ENCODE measurements at regions not wholly inside any gene's neighbourhood (a gene's known extent, or its start where the extent isn't known, plus 50 kb on each side); places are given as distances from the start of the nearest gene placed in this dataset.

DNA sequence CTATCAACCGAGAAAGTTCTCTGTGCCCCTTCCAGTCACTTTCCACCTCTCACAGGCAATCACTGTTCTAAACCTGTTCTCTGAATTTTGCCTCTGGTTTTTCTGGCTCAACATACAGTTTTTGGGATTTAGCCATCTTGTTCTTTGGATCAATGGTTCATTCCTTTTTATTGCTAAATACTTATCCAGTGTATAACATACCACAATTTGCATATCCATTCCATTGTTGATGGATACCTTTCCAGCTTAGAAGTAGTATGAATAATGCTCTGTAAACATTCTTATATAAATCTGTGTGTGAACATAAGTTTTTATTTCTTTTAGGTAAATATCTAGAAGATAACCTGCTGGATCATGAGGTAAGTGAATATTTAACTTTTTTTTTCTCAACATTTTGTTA, 87.8 kb upstream of the FNDC3B start:
- no peaks in the 10 kb centered on the region for H3K9me3 ChIP-seq
- H3K27ac ChIP-seq: no peak overlapping the region
- WGBS, 2 donors: 67 to 69% methylated on average over 1 of the region's 1 CpG
- H3K4me1 ChIP-seq: peaks cover 0 to 10% (median 7%) of the 10 kb centered on the region in 3 donors
- no peak for DNase-seq
- intact Hi-C loops (cut with DNase I): no loop called here
- TF ChIP-seq POLR2A (IDR thresholded peaks at IDR 0.05): no peak
- TF ChIP-seq, protein P1, sequence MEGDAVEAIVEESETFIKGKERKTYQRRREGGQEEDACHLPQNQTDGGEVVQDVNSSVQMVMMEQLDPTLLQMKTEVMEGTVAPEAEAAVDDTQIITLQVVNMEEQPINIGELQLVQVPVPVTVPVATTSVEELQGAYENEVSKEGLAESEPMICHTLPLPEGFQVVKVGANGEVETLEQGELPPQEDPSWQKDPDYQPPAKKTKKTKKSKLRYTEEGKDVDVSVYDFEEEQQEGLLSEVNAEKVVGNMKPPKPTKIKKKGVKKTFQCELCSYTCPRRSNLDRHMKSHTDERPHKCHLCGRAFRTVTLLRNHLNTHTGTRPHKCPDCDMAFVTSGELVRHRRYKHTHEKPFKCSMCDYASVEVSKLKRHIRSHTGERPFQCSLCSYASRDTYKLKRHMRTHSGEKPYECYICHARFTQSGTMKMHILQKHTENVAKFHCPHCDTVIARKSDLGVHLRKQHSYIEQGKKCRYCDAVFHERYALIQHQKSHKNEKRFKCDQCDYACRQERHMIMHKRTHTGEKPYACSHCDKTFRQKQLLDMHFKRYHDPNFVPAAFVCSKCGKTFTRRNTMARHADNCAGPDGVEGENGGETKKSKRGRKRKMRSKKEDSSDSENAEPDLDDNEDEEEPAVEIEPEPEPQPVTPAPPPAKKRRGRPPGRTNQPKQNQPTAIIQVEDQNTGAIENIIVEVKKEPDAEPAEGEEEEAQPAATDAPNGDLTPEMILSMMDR (IDR thresholded peaks at IDR 0.05): no peak
- no peak overlapping the region for H3K4me3 ChIP-seq
- no peaks in the 10 kb centered on the region for H3K36me3 ChIP-seq
- no peaks in the 10 kb centered on the region for H3K27me3 ChIP-seq

DNA sequence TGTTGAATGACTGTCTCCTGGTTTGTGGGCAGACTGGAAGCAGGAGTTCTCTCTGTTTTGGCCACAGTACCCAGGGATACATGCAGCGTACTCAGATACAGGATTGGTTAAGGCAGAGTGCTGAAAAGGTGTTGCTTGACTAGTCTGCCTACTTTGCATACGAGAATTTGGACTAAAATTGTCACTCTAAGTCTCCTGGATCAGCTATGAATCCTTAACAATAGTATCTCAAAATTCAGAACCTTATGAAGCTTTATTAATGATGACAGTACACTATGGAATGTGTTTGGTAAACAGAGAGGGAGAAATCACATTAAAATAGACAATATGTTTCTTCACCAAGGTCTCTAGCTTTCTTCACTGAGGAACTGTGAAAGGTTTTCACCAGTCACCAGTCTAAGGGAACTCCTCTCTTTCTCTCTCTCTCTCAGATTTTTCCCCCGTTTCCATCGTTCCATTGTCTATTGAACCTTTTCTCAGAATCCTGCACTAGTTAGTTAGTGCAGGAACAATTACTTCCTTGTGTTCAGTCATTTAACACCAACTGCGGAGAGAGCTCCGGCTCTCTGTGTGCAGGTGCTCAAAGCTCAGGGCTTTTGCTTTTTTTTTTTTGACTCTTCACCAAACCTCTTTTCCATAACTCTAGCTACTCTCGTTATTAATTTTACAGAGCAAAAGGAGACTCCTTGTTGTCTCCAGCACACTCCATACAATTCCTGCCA, 85.9 kb upstream of the FNDC3B start:
- Histone ChIP-seq H3K4me3 (no peak overlapping the region), H3K9me3 (no peaks in the 10 kb centered on the region), H3K27ac (no peak overlapping the region), H3K4me1 (peaks cover 0 to 10% (median 7%) of the 10 kb centered on the region in 3 donors), H3K36me3 (no peaks in the 10 kb centered on the region), H3K27me3 (no peaks in the 10 kb centered on the region)
- WGBS, 2 donors: 50 to 75% methylated on average over 7 of the region's 7 CpGs
- no peak for DNase-seq
- no peak for TF ChIP-seq POLR2A (IDR thresholded peaks at IDR 0.05)
- TF ChIP-seq, protein P1 (IDR thresholded peaks at IDR 0.05): no peak
- intact Hi-C loops (cut with DNase I): no loop called here

DNA sequence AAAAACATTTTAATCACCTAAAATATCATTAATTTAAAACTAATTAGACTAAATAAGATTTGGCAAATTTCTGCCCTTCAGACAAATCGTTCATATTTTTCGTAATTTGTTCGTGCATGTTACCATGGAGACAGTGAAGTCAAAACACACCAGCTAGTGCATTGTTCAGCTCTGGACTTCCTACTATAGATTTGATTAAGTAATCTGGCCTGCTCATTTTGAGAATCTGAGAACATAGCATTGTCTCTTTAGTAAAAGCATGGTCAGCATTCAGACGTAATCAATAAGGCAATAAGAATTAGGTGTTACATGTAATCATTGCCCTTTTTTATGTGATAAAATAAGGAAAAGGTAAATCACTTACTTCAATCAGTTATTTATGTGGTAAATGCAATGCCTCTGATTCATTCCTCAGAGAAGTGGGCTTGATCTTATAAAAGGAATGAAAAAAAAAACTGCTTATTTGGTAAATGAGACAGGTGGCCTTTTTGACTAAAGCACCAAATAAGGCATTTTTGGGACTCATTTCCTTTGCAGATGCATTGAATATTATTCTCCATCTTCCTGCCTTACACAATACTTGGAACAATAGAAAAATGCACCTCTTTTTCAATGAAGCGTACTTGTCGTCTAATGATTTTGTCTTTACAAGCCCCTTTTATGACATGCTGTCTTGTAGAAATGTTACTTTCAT, 84.5 kb upstream of the FNDC3B start:
- DNase-seq: no peak
- Histone ChIP-seq H3K4me3 (no peak overlapping the region), H3K9me3 (no peaks in the 10 kb centered on the region), H3K4me1 (peaks cover 0 to 10% (median 7%) of the 10 kb centered on the region in 3 donors), H3K27me3 (no peaks in the 10 kb centered on the region), H3K27ac (no peak overlapping the region), H3K36me3 (no peaks in the 10 kb centered on the region)
- TF ChIP-seq, protein P1 (IDR thresholded peaks at IDR 0.05): no peak
- TF ChIP-seq POLR2A (IDR thresholded peaks at IDR 0.05): no peak
- intact Hi-C loops (cut with DNase I): no loop called here
- 27 to 38% methylated on average over 6 of the region's 6 CpGs for WGBS, 2 donors

DNA sequence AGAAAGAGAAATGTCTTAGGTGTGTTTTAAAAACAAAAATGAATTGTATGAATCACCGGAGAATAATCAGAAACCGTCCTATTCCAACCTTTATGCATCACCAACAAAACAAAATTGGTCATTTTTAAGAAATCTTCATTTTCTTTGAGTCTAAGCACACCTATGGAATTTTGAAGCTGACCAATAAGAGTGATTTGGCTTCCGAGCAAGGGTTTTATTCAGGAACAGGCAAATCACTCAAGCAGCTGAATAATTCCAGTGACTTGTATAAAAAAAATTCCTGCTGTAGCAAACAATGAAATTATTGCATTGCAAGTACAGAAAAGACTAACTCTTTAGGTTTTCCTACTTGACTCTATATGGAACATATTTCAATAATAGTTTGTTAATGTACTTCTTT, 83.8 kb upstream of the FNDC3B start:
- intact Hi-C loops (cut with DNase I): no loop called here
- TF ChIP-seq, protein P1 (IDR thresholded peaks at IDR 0.05): no peak
- TF ChIP-seq POLR2A (IDR thresholded peaks at IDR 0.05): no peak
- DNase-seq: no peak
- H3K36me3 ChIP-seq: no peaks in the 10 kb centered on the region
- H3K4me1 ChIP-seq: peaks cover 0 to 14% (median 7%) of the 10 kb centered on the region in 3 donors
- 77 to 82% methylated on average over 3 of the region's 3 CpGs for WGBS, 2 donors
- no peaks in the 10 kb centered on the region for H3K27me3 ChIP-seq
- H3K9me3 ChIP-seq: no peaks in the 10 kb centered on the region
- H3K4me3 ChIP-seq: no peak overlapping the region
- no peak overlapping the region for H3K27ac ChIP-seq

DNA sequence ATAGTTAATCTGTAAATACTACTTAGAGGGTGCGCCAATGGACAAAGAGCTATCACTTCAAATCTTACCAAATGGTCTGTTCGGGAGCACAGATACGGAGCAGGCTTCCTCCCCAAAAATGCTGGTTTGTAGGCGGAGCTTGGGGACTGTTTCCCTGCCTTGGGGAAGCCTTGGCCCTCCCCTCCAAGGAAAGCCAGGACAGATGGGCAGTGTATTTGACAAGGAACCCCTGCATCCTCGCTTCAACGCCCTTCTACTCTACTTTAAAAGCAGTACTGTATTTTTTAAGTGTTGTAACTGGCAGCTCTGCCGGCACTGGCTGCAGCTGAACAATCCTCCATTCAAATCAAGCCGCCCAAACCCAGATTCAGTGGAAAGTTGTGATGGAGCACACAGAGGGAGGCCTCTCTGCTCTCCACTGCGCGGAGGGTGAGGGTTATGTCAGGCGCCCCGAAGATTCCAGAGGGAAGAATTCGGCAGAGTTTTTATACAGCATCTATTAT, 83.1 kb upstream of the FNDC3B start:
- Histone ChIP-seq H3K27me3 (no peaks in the 10 kb centered on the region), H3K27ac (no peak overlapping the region), H3K4me3 (no peak overlapping the region), H3K4me1 (peaks cover 0 to 21% (median 7%) of the 10 kb centered on the region in 3 donors), H3K36me3 (no peaks in the 10 kb centered on the region), H3K9me3 (no peaks in the 10 kb centered on the region)
- no peak for DNase-seq
- no peak for TF ChIP-seq POLR2A (IDR thresholded peaks at IDR 0.05)
- TF ChIP-seq, protein P1 (IDR thresholded peaks at IDR 0.05): no peak
- intact Hi-C loops (cut with DNase I): no loop called here
- 87 to 93% methylated on average over 12 to 13 of the region's 13 CpGs for WGBS, 2 donors
